Stimulated activated CD4-positive, alpha-beta T cell treated with anti-CD3 and anti-CD28 coated beads, Interleukin-2, amount 100 ng/mL, for 24 hours (primary cell): ENCODE measurements at regions not wholly inside any gene's neighbourhood (a gene's known extent, or its start where the extent isn't known, plus 50 kb on each side); places are given as distances from the start of the nearest gene placed in this dataset.

Source experiments
- DNase-seq, 2 donors: peaks; one replicate each; pipeline ENCODE4 v3.0.0-alpha.2; 2020

DNA sequence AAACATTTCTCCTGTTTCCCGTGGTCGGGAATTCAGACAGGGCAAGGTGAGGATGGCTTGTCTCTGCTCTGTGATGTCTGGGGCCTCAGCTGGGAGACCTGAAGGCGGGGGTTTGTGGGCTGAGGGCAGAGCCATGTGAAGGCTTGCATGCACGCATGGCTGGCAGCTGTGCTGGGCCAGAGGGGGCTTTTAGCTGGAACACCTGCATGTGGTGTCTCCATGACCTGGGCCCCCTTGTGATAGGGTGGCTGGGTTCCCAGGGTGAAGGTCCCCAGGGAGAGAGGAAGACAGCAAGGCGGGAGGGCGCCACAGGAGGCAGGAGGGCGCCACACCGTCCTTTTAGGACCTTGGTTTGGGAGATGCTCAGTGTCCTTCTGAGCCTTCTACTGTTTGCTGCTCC lies 101.6 kb upstream of the PRR23E start:
- no peak for DNase-seq

- DNase-seq = no peak
Observed at GRCh38 chr3:127092368-127092767, 100.6 kb upstream of the PRR23E start.

- no peak for DNase-seq
Observed at GRCh38 chr3:127092776-127093175, 100.2 kb upstream of the PRR23E start.

GRCh38 chr3:127093312-127093711 lies 99.6 kb upstream of the PRR23E start:
- DNase-seq = no peak

DNA sequence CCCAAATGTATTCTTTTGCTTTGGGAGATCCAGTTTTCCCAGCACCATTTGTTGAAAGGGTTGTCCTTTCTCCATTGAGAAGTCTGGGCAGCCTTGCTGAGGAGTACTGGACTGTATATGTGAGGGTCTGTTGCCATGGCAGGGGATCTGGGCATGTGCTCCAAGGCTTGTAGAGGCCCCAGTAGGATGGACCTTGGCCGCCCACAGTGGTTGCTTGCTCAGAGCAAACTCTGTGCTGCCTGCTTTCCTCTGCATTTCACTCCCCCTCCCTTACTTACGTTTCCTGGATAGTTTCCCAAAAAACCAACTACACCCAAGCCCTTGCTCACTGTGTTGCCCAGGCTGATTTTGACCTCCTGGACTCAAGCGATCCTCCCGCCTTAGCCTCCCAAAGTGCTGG lies 97.2 kb upstream of the PRR23E start:
- no peak for DNase-seq

- DNase-seq = no peak
Observed at GRCh38 chr3:127096256-127097071, 96.5 kb upstream of the PRR23E start.

GRCh38 chr3:127097072-127097405 lies 95.9 kb upstream of the PRR23E start:
- DNase-seq = no peak

DNA sequence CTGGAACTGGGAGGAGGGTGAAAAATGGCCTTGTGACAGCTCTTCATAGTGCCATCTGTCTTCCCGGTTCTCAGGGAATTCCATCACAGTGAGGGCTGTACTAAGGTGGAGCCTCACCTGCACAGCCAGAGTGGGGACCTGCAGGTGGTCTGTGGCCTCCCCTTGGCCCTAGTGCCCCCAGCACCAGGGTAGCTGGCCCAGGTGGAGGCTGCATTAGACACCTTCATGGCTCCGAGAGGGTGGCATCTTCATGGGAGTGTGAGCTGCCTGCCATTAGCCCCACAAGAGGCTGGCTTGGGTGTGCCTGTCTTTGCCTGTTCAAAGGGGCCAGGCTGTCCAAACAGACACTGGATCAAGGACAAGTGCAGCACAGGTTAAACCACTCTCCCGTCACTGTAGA lies 95.5 kb upstream of the PRR23E start:
- no peak for DNase-seq

DNA sequence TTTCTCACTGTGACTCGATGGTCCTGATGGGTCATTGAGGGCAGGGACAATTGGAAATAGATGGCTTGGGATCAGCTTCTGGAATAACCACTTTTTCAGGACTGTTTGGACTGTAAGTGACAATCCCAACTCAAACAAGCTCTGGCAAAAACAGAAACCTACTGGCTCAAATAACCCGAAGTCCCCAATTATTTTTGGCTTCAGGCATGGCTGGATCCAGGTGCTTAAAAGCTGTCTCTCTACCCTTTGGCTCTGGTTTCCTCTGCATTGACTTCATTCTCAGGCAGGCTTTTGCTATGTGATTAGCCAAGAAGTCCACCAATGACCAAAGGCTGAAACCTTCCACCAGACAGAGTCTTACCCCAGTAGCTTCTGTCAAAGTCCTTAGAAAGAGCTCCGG lies 92.9 kb upstream of the PRR23E start:
- DNase-seq = no peak

DNA sequence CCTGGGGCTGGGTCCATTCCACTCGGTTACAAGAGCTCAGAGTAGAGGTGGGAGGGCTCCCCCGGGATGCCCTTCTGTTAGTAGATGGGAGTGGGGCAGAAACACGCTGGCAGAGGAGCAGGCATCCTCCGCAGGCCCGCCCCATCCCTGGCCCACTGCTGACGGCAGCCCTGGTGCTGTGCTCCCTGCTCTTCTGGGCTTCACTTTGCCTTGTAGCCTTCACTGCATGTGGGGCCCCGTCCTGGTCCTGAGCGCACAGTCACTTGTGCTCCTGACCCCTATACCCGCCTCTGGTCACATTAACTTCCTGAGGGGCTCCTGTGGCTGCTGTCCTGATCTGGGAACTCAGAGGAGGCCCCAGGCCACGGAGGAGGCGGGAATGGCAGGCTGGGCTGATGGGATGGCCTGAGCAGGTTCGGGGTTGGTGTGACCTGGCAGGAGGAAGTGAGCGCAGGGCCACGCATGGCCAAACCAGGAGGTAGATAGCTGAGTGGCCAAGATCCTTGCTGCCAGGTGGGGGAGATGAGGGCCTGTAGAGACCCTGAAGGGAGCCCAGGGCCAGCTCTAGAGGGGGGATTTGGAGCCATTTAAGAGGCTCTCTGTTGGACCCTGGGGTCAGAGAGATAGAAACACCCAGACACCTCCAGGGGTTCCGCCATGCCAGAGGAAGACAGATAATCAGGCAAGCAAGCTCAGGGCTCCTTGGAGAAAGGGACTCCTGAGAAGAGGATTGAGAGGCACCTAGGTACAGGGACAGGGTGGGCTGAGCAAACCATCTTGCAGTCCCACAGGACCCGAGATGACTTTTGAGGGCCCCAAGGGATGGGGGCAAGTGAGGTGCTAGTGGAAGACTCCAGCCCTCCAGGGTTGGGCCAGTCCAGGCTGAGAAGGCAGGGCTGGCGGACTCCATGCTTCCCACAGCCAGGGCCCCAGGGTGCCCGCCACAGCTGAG lies 92.2 kb upstream of the PRR23E start:
- DNase-seq = no peak

- no peak for DNase-seq
Observed at GRCh38 chr3:127101411-127102187, 91.3 kb upstream of the PRR23E start.

- no peak for DNase-seq
Observed at GRCh38 chr3:127102188-127102520, 90.8 kb upstream of the PRR23E start.

- DNase-seq = no peak
Observed at GRCh38 chr3:127102587-127102986, 90.3 kb upstream of the PRR23E start.

- DNase-seq = no peak
Observed at GRCh38 chr3:127103080-127103479, 89.9 kb upstream of the PRR23E start.

DNA sequence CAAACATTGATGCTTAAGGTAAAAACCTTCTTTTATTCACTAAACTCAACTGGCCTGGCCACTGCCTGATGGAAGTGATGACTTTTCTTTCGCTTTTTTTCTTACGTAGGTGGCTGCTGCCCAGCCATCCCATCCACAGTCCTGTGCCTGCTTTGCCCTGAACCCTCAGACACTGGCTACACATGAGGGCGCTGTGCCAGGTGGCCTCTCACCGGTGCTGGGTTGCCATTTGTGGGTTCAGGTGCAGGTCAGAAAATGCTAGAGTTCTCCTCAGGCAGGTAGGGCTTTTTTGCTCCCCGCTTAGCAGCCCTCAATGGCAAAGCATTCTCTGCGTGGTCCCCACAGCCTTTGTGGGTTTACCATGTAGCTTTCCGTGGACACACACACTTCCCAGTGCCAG lies 88.3 kb upstream of the PRR23E start:
- no peak for DNase-seq

DNA sequence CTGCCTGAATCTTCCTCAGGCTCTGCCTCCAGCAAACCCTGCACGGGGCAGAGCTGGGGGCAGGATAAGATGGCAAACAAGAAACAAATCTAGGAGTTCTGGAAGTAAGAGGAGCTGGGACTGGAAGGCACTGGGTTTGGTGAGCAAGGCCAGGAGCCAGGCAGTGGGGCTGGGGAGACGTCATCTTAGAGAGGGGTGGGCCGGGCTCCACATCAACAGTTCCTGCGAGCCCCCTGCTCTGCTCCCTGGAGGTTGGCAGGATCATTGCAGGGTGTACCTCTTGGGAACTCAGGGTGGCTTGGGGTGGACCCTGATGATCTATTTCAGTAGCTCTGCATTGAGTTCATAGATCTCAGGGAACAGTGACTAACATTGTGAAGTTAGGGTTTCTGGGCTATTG lies 87.3 kb upstream of the PRR23E start:
- DNase-seq = no peak

DNA sequence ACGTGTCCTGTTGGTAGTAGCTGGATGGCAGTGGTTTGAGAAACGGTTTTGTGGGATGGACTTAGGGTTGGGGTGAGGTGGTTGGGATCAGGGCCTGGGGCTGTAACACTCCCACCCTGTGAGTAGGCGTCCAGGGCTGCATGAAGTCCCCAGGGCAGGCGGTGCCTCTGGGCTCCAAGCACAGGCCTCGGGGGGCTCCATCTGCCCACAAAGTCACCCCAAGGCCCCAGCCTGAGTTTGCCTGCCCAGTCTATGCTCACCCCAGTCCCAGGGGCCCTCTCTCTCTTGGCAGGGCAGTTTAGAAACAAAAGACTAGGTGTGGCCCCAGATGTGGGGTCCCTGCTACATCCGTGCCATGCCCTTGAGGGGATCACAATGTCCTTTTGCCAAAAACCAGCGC lies 86.9 kb upstream of the PRR23E start:
- no peak for DNase-seq

GRCh38 chr3:127106456-127106855 lies 86.5 kb upstream of the PRR23E start:
- DNase-seq = no peak

DNA sequence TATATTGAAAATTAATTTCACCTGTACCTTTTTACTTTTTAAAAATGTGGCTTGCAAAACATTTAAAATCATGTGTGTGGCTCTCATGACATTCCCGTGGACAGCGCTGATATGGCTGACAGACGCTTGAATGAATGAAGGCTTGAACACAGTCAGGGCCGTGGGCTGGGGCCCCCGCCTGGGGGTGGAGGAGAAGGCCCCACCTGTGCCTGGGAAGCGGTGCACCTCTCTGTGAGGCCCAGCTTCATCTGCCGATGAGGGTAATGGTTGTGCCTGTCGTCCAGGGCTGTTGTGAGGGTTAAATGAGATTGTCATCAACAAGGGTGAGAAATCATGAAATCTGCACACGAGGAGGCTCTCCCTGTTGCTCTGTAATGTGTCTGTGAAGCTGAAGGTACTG lies 85.9 kb upstream of the PRR23E start:
- no peak for DNase-seq

DNA sequence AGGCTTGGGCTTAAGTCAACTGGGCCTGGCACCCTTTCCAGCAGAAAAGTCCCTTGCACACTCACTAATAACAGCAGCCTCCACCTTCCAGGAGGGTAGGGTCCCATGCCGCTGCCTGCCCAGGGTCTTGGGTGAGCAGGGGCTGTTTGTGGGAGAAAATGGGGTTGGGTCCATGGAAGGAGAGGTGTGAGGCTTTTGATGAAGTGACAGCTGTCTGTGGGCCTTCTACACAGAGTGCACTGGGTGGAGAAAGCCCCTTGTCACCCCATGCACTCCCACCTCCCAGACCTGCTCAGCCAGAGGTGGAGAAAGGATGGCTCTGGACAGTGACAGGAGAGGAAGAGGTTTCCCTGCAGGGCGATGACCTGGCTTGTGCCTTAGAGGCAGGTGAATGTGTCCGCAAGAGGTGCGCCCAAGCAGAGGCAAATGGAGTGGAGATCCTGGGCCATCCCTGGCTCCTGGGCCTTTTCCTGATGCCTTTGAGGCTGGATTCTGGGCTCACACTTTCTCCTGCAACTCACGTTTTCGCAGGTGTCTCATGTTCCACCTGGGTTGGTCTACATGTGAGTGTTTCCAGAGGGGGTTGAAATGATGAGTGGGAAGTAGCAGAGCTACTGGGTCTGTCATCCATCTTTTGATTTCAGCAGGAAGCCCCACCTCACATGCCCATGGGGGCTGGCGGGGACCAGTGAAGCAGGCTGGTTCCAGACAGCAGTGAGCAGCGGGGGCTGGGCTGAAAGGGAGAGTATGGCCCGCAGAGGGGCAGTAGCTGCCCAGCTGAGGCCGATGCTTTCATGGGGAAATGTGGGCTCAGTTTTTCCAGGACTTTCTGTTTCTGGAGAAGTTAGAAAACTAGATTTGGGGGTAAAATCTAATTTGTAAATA lies 85.2 kb upstream of the PRR23E start:
- DNase-seq = no peak

DNA sequence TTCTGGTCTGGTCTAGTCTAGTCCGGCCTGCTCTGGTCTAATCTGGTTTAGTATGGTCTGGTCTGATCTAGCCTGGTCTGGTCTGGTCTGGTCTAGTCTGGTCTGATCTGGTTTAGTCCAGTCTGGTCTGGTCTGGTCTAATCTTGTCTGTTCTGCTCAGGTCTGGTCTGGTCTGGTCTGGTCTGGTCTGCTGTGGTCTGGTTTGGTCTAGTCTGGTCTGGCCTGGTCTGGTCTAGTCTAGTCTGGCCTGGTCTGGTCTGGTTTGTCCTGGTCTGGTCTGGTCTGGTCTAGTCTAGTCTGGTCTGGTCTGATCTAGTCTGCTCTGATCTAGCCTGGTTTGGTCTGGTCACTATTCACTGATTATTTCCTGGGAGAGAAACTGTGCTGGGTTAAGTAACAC lies 84.1 kb upstream of the PRR23E start:
- no peak for DNase-seq

- DNase-seq = no peak
Observed at GRCh38 chr3:127110982-127111693, 81.8 kb upstream of the PRR23E start.
